Endodermal cell (in vitro differentiated cells): ENCODE measurements at regions not wholly inside any gene's neighbourhood (a gene's known extent, or its start where the extent isn't known, plus 50 kb on each side); places are given as distances from the start of the nearest gene placed in this dataset.

Experiments used
- DNase-seq: peaks from one replicate; pipeline ENCODE4 v3.0.0-alpha.2; 2017
- H3K27ac ChIP-seq: 2 replicates; pipeline ENCODE4 v1.5.1; 2013; ENCODE audit warnings: mild to moderate bottlenecking, low read depth, low read length, moderate library complexity
- H3K27me3 ChIP-seq: 2 replicates; pipeline ENCODE4 v1.6.1; 2013; ENCODE audit warnings: mild to moderate bottlenecking, low read length, moderate library complexity; ENCODE audit not compliant: insufficient read depth, control insufficient read depth, poor library complexity, severe bottlenecking
- H3K36me3 ChIP-seq: 2 replicates; pipeline ENCODE4 v1.7.0; 2013; ENCODE audit warnings: mild to moderate bottlenecking, low read length, moderate library complexity; ENCODE audit not compliant: control insufficient read depth, insufficient read depth
- H3K4me1 ChIP-seq: one replicate; pipeline ENCODE4 v1.7.0; 2013; ENCODE audit warnings: low read length; ENCODE audit not compliant: control insufficient read depth, insufficient read depth
- H3K4me3 ChIP-seq: 2 replicates; pipeline ENCODE4 v1.5.1; 2013; ENCODE audit warnings: mild to moderate bottlenecking, low read length, moderate library complexity
- H3K9ac ChIP-seq: 2 replicates; pipeline ENCODE4 v1.6.1; 2013; ENCODE audit warnings: mild to moderate bottlenecking, low read length, moderate library complexity; ENCODE audit not compliant: poor library complexity, severe bottlenecking; ENCODE audit errors: extremely low read depth
- H3K9me3 ChIP-seq: 2 replicates; pipeline ENCODE4 v1.6.1; 2013; ENCODE audit warnings: mild to moderate bottlenecking, low read length, moderate library complexity; ENCODE audit not compliant: control insufficient read depth
- H3K27ac Mint-ChIP-seq: 2 replicates; pipeline ENCODE4 v1.8.0; 2020; ENCODE audit warnings: mixed read lengths
- H3K27me3 Mint-ChIP-seq: 2 replicates; pipeline ENCODE4 v1.8.0; 2021; ENCODE audit warnings: mild to moderate bottlenecking, mixed read lengths; ENCODE audit not compliant: insufficient read depth
- H3K36me3 Mint-ChIP-seq: 2 replicates; pipeline ENCODE4 v1.8.0; 2020; ENCODE audit warnings: low read depth, mixed read lengths
- H3K4me1 Mint-ChIP-seq: 2 replicates; pipeline ENCODE4 v1.8.0; 2020; ENCODE audit warnings: mixed read lengths
- H3K4me3 Mint-ChIP-seq: 2 replicates; pipeline ENCODE4 v1.8.0; 2020; ENCODE audit warnings: mild to moderate bottlenecking, moderate library complexity, mixed read lengths
- H3K9me3 Mint-ChIP-seq: 2 replicates; pipeline ENCODE4 v1.8.0; 2020; ENCODE audit warnings: mild to moderate bottlenecking, mixed read lengths
- WGBS, 2 experiments: methylation state at CpG; one replicate each; pipeline versions ENCODE4 v1.1.5 to v1.1.7; 2013; ENCODE audit warnings: missing lambda C conversion rate in 2 of 2, mixed read lengths in 1 of 2; ENCODE audit not compliant: insufficient coverage in 1 of 2, insufficient read length in 1 of 2; 5-methylcytosine and 5-hydroxymethylcytosine counted together
- TF ChIP-seq, protein P1 (sequence below): fragments of 200-600 bp; sonication (generic); conservative IDR thresholded peaks from 2 replicates; pipeline ENCODE4 v1.5.0; 2021; ENCODE audit warnings: antibody characterized with exemption, mild to moderate bottlenecking

DNA sequence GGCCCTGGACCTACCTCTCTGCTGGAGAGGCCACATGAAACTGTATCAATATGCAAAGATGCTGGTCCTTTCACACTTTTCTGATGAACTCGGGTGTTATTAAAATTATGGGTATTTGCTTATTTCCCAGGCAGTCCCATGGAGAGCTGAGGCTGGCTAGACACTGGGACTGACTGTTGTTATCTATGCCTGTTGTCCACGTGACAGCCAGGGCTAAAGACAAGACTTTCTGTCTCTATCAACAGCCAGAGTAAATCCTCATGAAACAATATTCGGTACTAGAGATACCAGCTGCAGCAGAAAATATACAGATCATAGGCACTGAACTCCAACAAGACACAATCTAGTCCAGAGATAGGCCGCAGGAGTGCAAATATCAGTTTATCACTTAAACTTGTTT is 236.4 kb downstream of the FOXA2 start:
- WGBS, 2 experiments, result 93 to 95% methylated on average over 3 to 4 of the region's 4 CpGs

DNA sequence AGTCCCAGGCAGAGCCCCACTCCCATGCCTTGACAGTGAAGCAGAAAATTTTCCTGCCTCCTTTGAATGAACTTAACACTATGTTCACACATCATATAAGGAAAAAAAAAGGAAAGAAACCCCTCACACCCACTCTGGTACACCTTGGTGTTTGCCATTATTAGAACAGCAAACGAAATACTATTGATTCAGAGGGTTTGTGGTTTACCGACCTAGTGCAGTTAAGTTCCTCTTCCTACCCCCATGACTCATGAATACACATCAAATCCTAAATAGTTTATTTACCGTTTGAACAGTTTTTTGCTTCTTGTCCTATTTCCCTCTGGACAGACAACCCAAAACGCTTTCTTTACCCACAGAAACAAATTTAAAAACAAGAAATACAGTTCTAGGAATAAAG is 237.7 kb downstream of the FOXA2 start:
- H3K27ac Mint-ChIP-seq, result no peak overlapping the region
- Histone ChIP-seq H3K4me1 (no peaks in the 10 kb centered on the region), H3K36me3 (no peaks in the 10 kb centered on the region), H3K4me3 (no peak overlapping the region), H3K27me3 (no peaks in the 10 kb centered on the region), H3K27ac (no peak overlapping the region), H3K9me3 (no peaks in the 10 kb centered on the region), H3K9ac (no peak overlapping the region)
- 86 to 90% methylated on average over 2 to 4 of the region's 4 CpGs for WGBS, 2 experiments
- H3K4me3 Mint-ChIP-seq, result no peak overlapping the region
- peaks cover 5% of the 10 kb centered on the region for H3K27me3 Mint-ChIP-seq
- H3K4me1 Mint-ChIP-seq, result peaks cover 10% of the 10 kb centered on the region
- no peak for DNase-seq
- TF ChIP-seq, protein P1, sequence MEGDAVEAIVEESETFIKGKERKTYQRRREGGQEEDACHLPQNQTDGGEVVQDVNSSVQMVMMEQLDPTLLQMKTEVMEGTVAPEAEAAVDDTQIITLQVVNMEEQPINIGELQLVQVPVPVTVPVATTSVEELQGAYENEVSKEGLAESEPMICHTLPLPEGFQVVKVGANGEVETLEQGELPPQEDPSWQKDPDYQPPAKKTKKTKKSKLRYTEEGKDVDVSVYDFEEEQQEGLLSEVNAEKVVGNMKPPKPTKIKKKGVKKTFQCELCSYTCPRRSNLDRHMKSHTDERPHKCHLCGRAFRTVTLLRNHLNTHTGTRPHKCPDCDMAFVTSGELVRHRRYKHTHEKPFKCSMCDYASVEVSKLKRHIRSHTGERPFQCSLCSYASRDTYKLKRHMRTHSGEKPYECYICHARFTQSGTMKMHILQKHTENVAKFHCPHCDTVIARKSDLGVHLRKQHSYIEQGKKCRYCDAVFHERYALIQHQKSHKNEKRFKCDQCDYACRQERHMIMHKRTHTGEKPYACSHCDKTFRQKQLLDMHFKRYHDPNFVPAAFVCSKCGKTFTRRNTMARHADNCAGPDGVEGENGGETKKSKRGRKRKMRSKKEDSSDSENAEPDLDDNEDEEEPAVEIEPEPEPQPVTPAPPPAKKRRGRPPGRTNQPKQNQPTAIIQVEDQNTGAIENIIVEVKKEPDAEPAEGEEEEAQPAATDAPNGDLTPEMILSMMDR, result no peak
- no peaks in the 10 kb centered on the region for H3K36me3 Mint-ChIP-seq
- no peaks in the 10 kb centered on the region for H3K9me3 Mint-ChIP-seq

More for the DNA sequence above, 236.4 kb downstream of the FOXA2 start:
- peaks cover 5% of the 10 kb centered on the region for H3K27me3 Mint-ChIP-seq
- Histone ChIP-seq H3K27me3 (no peaks in the 10 kb centered on the region), H3K36me3 (no peaks in the 10 kb centered on the region), H3K4me1 (no peaks in the 10 kb centered on the region), H3K9ac (no peak overlapping the region), H3K4me3 (no peak overlapping the region), H3K9me3 (no peaks in the 10 kb centered on the region), H3K27ac (no peak overlapping the region)
- TF ChIP-seq, protein P1, result no peak
- no peak overlapping the region for H3K27ac Mint-ChIP-seq
- H3K4me3 Mint-ChIP-seq, result no peak overlapping the region
- no peak for DNase-seq
- no peaks in the 10 kb centered on the region for H3K36me3 Mint-ChIP-seq
- H3K4me1 Mint-ChIP-seq, result peaks cover 10% of the 10 kb centered on the region
- H3K9me3 Mint-ChIP-seq, result no peaks in the 10 kb centered on the region

DNA sequence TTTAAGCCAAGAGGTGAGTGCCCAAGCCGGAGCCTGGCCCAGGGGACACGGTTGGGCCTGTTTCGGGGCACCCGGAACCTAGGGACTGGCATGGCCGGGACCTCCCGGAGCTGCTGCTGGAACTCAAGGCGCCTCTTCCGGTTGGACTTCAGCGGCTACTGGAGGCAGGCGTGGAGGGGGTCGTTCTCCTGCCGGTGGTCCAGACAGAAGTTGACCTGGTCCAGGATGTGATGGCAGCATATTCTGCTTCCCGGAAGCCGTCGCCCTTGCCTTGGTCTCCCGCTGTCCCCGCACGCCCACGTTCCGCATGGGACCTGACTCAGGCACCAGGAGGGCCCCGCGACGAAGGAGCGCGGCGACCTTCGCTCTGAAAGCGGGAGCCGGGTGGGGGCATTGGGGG is 240.8 kb downstream of the FOXA2 start:
- DNase-seq, result no peak
- H3K4me1 Mint-ChIP-seq, result peaks cover 20% of the 10 kb centered on the region
- no peaks in the 10 kb centered on the region for H3K9me3 Mint-ChIP-seq
- no peaks in the 10 kb centered on the region for H3K36me3 ChIP-seq
- WGBS, 2 experiments, result 97 to 99% methylated on average over 19 to 29 of the region's 29 CpGs
- H3K27me3 Mint-ChIP-seq, result no peaks in the 10 kb centered on the region
- no peak overlapping the region for H3K9ac ChIP-seq
- no peak overlapping the region for H3K4me3 Mint-ChIP-seq
- TF ChIP-seq, protein P1, result no peak
- H3K27ac Mint-ChIP-seq, result no peak overlapping the region
- no peak overlapping the region for H3K4me3 ChIP-seq
- H3K9me3 ChIP-seq, result no peaks in the 10 kb centered on the region
- H3K27ac ChIP-seq, result no peak overlapping the region
- no peaks in the 10 kb centered on the region for H3K4me1 ChIP-seq
- H3K27me3 ChIP-seq, result no peaks in the 10 kb centered on the region
- H3K36me3 Mint-ChIP-seq, result no peaks in the 10 kb centered on the region
